ENCODE measurements at regions not wholly inside any gene's neighbourhood (a gene's known extent, or its start where the extent isn't known, plus 50 kb on each side); places are given as distances from the start of the nearest gene placed in this dataset.

DNA sequence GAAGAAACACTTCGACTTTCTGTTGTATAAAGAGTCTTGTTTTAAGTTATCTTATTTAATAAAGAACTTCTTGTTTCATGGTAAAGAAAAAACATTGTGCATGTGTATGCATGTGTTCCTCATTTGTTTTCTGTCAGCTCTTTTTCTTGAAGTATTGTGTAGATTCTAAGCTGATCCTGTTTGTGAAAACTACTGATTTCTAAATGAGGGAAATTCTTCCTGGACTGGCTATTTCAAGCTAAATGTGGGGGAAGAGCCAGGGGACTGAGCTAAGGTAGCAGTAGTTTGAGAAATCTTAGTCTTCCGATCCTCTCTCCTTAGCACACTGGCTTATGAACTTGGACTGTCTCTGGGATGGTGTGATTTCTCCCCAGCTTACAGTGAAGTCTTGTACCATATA is 56.4 kb upstream of the RBMS1 start:
- no peak overlapping the region for H3K4me3 ChIP-seq
- H3K9ac ChIP-seq (ENCODE audit: low read depth in 2 of 2, low read length in 2 of 2), result no peak overlapping the region
- no peak overlapping the region for H3K27ac ChIP-seq
- TF ChIP-seq, protein P1, sequence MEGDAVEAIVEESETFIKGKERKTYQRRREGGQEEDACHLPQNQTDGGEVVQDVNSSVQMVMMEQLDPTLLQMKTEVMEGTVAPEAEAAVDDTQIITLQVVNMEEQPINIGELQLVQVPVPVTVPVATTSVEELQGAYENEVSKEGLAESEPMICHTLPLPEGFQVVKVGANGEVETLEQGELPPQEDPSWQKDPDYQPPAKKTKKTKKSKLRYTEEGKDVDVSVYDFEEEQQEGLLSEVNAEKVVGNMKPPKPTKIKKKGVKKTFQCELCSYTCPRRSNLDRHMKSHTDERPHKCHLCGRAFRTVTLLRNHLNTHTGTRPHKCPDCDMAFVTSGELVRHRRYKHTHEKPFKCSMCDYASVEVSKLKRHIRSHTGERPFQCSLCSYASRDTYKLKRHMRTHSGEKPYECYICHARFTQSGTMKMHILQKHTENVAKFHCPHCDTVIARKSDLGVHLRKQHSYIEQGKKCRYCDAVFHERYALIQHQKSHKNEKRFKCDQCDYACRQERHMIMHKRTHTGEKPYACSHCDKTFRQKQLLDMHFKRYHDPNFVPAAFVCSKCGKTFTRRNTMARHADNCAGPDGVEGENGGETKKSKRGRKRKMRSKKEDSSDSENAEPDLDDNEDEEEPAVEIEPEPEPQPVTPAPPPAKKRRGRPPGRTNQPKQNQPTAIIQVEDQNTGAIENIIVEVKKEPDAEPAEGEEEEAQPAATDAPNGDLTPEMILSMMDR (IDR thresholded peaks at IDR 0.05), result no peak
- no peak for DNase-seq
- H3K4me1 ChIP-seq, result no peaks in the 10 kb centered on the region
- intact Hi-C loops (cut with DNase I), result no loop called here
- no peaks in the 10 kb centered on the region for H3K27me3 ChIP-seq
- no peaks in the 10 kb centered on the region for H3K36me3 ChIP-seq
- no peaks in the 10 kb centered on the region for H3K9me3 ChIP-seq

DNA sequence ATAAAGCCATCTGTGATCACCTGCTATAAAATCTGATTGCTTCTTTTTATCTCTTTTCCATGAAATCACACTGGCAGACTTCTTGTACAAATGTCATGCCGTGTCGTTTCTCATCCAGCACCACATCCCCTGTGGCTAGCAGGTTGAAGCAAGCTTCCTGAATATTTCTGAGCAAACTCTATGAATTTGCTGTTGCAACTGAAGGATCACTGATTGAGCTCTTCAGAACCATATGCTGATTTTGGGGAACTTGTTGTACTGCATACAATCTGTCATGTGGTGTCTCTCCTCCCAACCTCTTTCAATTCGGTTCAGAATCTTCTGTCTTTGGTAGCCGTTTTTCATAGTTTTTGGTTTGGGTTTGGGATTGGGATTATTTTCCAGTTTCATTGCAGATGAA is 57.7 kb upstream of the RBMS1 start:
- Histone ChIP-seq H3K9me3 (no peaks in the 10 kb centered on the region), H3K9ac (ENCODE audit: low read depth in 2 of 2, low read length in 2 of 2) (no peak overlapping the region), H3K4me3 (no peak overlapping the region), H3K4me1 (no peaks in the 10 kb centered on the region), H3K27me3 (no peaks in the 10 kb centered on the region), H3K27ac (no peak overlapping the region), H3K36me3 (no peaks in the 10 kb centered on the region)
- TF ChIP-seq, protein P1 (IDR thresholded peaks at IDR 0.05), result no peak
- DNase-seq, result no peak
- intact Hi-C loops (cut with DNase I), result no loop called here

DNA sequence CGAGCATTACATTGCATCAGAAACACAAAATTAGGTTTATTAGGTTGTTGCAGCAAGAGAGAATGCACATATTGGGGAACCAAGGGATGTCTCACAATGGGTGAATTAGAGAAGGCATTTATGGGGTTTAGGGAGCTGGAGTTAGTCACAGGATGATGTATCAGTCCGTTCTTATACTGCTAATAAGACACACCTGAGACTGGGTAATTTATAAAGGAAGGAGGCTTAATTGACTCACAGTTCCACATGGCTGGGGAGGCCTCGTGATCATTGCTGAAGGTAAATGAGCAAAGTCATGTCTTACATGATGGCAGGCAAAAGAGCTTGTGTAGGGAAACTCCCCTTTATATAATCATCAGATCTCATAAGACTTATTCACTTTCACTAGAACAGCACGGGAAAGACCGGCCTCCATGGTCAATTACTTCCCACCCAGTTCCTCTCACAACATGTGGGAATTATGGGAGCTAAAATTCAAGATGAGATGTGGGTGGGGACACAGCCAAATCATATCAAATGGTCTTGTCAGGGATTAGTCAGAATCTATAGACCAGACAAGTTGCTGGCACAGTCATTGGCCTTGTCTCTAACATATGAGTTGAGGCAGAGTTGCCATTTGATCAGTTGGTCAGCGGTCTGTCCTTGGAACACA is 61.9 kb upstream of the RBMS1 start:
- intact Hi-C loops (cut with DNase I), result no loop called here

DNA sequence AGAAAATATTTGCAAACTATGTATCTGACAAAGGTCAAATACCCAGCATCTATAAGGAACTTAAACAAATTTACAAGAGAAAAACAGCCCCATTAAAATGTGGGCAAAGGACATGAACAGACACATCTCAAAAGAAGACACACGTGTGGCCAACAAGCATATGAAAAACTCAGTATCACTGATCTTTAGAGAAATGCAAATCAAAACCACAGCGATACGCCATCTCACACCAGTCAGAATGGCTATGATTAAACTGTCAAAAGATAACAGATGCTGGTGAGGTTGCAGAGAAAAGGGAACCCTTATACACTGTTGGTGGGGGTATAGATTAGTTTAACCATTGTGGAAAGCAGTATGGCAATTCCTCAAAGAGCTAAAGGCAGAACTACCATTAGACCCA is 64.3 kb upstream of the RBMS1 start:
- Histone ChIP-seq H3K4me1 (no peaks in the 10 kb centered on the region), H3K9me3 (no peaks in the 10 kb centered on the region), H3K27ac (no peak overlapping the region), H3K9ac (ENCODE audit: low read depth in 2 of 2, low read length in 2 of 2) (no peak overlapping the region), H3K27me3 (no peaks in the 10 kb centered on the region), H3K4me3 (no peak overlapping the region), H3K36me3 (no peaks in the 10 kb centered on the region)
- DNase-seq, result no peak
- TF ChIP-seq, protein P1 (IDR thresholded peaks at IDR 0.05), result no peak
- intact Hi-C loops (cut with DNase I), result no loop called here

More for the DNA sequence above, 61.9 kb upstream of the RBMS1 start:
- Histone ChIP-seq H3K27me3 (no peaks in the 10 kb centered on the region), H3K27ac (no peak overlapping the region), H3K4me3 (no peak overlapping the region), H3K9me3 (no peaks in the 10 kb centered on the region), H3K9ac (ENCODE audit: low read depth in 2 of 2, low read length in 2 of 2) (no peak overlapping the region), H3K36me3 (no peaks in the 10 kb centered on the region), H3K4me1 (no peaks in the 10 kb centered on the region)
- TF ChIP-seq, protein P1 (IDR thresholded peaks at IDR 0.05), result no peak
- DNase-seq, result no peak

DNA sequence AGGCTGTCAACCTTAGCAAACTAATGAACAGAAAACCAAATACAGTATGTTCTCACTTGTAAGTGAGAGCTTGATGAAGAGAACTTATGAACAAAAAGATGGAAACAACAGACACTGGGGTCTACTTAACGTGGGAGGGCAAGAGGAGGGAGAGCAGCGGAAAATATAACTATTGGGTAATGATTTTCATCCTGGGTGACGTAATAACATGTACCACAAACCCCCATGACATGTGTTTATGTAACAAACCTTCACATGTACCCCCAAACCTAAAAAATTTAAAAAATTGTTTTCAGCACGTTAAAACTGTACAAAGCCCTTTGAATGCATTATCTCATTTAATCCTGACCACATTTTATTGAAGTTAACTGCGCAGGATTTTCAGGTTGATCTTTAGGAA is 64.9 kb upstream of the RBMS1 start:
- H3K9me3 ChIP-seq, result no peaks in the 10 kb centered on the region
- DNase-seq, result no peak
- intact Hi-C loops (cut with DNase I), result no loop called here
- no peak overlapping the region for H3K9ac ChIP-seq (ENCODE audit: low read depth in 2 of 2, low read length in 2 of 2)
- H3K36me3 ChIP-seq, result no peaks in the 10 kb centered on the region
- H3K27me3 ChIP-seq, result no peaks in the 10 kb centered on the region
- TF ChIP-seq, protein P1 (IDR thresholded peaks at IDR 0.05), result no peak
- no peaks in the 10 kb centered on the region for H3K4me1 ChIP-seq
- H3K4me3 ChIP-seq, result no peak overlapping the region
- no peak overlapping the region for H3K27ac ChIP-seq
